H1 (cell line): ENCODE measurements at regions not wholly inside any gene's neighbourhood (a gene's known extent, or its start where the extent isn't known, plus 50 kb on each side); places are given as distances from the start of the nearest gene placed in this dataset.

Source experiments
- CTCF ChIA-PET: fragments of 300-600 bp; sonication (Branson Sonifier 250); formaldehyde crosslinking; loops from one replicate; lab custom pipeline; 2021; ENCODE audit not compliant: partially characterized antibody; lab: Charles Lee
- POLR2A ChIA-PET: fragments of 300-600 bp; sonication (Branson Sonifier 250); formaldehyde crosslinking; loops from one replicate; lab custom pipeline; 2021; ENCODE audit warnings: inconsistent platforms; ENCODE audit not compliant: partially characterized antibody; lab: Charles Lee
- DNase-seq, 2 experiments: peaks; one replicate each; pipeline versions ENCODE4 v3.0.0 to v3.0.0-alpha.2; 2010 to 2022; ENCODE audit warnings: low spot score in 2 of 2, low read depth in 1 of 2, mixed read lengths in 1 of 2
- FAIRE-seq: peaks from 2 replicates; lab custom pipeline; 2011; peaks lifted over from hg19 to GRCh38; lab: Jason Lieb, UNC
- H2AFZ ChIP-seq: 2 replicates; pipeline ENCODE4 v1.8.1; 2012; ENCODE audit warnings: low read length, inconsistent platforms
- H2AK5ac ChIP-seq: 2 replicates; pipeline ENCODE4 v1.6.1; 2013; ENCODE audit warnings: low read depth, low read length
- H2BK120ac ChIP-seq: replicated peaks from 2 replicates; pipeline ENCODE3; 2013; ENCODE audit warnings: low read depth, low read length, inconsistent platforms
- H2BK12ac ChIP-seq: 2 replicates; pipeline ENCODE4 v1.6.1; 2013; ENCODE audit warnings: low read depth, low read length
- H2BK15ac ChIP-seq: 2 replicates; pipeline ENCODE4 v1.6.1; 2013; ENCODE audit warnings: low read length
- H2BK20ac ChIP-seq: 2 replicates; pipeline ENCODE4 v1.6.1; 2013; ENCODE audit warnings: low read length
- H2BK5ac ChIP-seq: 2 replicates; pipeline ENCODE4 v1.6.1; 2013; ENCODE audit warnings: low read depth, low read length
- H3K14ac ChIP-seq: 2 replicates; pipeline ENCODE4 v1.6.1; 2013; ENCODE audit warnings: inconsistent platforms; ENCODE audit not compliant: insufficient read length
- H3K18ac ChIP-seq: 2 replicates; pipeline ENCODE4 v1.6.1; 2013; ENCODE audit warnings: low read length; ENCODE audit errors: extremely low read depth
- H3K23ac ChIP-seq: 2 replicates; pipeline ENCODE4 v1.6.1; 2013; ENCODE audit warnings: inconsistent platforms; ENCODE audit not compliant: insufficient read length
- H3K23me2 ChIP-seq: 2 replicates; pipeline ENCODE4 v1.6.1; 2013; ENCODE audit warnings: low read depth, low read length
- H3K27ac ChIP-seq: 2 replicates; pipeline ENCODE4 v1.6.1; 2011; ENCODE audit warnings: low read depth, low read length, inconsistent platforms
- H3K27me3 ChIP-seq, 4 experiments: replicated peaks in 1 of 4; 1 replicate in 1 of 4; 2 replicates in 3 of 4; pipeline versions ENCODE4 v1.6.1 to v1.8.1; 2011 to 2013; ENCODE audit warnings: low read length in 3 of 4, mild to moderate bottlenecking in 3 of 4, inconsistent platforms in 2 of 4, mixed read lengths in 2 of 4, moderate library complexity in 1 of 4; ENCODE audit not compliant: control insufficient read depth in 3 of 4, insufficient read depth in 3 of 4; ENCODE audit errors: extremely low read depth in 1 of 4
- H3K36me3 ChIP-seq, 4 experiments: 2 replicates each; pipeline versions ENCODE4 v1.6.1 to v1.8.1; 2011 to 2013; ENCODE audit warnings: mild to moderate bottlenecking in 4 of 4, low read length in 3 of 4, moderate library complexity in 2 of 4, control low read depth in 1 of 4, inconsistent platforms in 1 of 4; ENCODE audit not compliant: insufficient read depth in 4 of 4, control insufficient read depth in 2 of 4
- H3K4ac ChIP-seq: replicated peaks from 2 replicates; pipeline ENCODE3; 2013; ENCODE audit warnings: low read length, low read depth, mixed read lengths, inconsistent platforms; ENCODE audit not compliant: insufficient read length
- H3K4me1 ChIP-seq, 4 experiments: replicated peaks in 1 of 4; 1 replicate in 1 of 4; 2 replicates in 3 of 4; pipeline versions ENCODE4 v1.6.1 to v1.8.1; 2011 to 2013; ENCODE audit warnings: low read length in 3 of 4, inconsistent platforms in 2 of 4, mixed read lengths in 1 of 4; ENCODE audit not compliant: insufficient read depth in 4 of 4, control insufficient read depth in 3 of 4
- H3K4me2 ChIP-seq, 2 experiments: 2 replicates each; pipeline versions ENCODE4 v1.6.1 to v1.8.1; 2011 to 2013; ENCODE audit warnings: low read depth in 2 of 2, low read length in 2 of 2, control low read depth in 1 of 2, inconsistent platforms in 1 of 2, mild to moderate bottlenecking in 1 of 2; ENCODE audit not compliant: insufficient read depth in 1 of 2
- H3K4me3 ChIP-seq, 4 experiments: fragments of 200-600, 300-600 bp in 1 of 4; sonication (generic), shearing (Covaris generic), sonication (Bioruptor Twin) in 1 of 4; 2 replicates each; pipeline versions ENCODE4 v1.5.1 to v1.8.1; 2011 to 2016; ENCODE audit warnings: low read length in 4 of 4, low read depth in 3 of 4, control low read depth in 2 of 4, inconsistent platforms in 2 of 4, mild to moderate bottlenecking in 2 of 4, mixed read lengths in 1 of 4, moderate library complexity in 1 of 4; ENCODE audit not compliant: insufficient read depth in 2 of 4; ENCODE audit errors: extremely low read depth in 1 of 4
- H3K56ac ChIP-seq: replicated peaks from 2 replicates; pipeline ENCODE3; 2013; ENCODE audit warnings: low read depth, mild to moderate bottlenecking, mixed read lengths, low read length, inconsistent platforms; ENCODE audit not compliant: insufficient read length
- H3K79me1 ChIP-seq: 2 replicates; pipeline ENCODE4 v1.6.1; 2013; ENCODE audit warnings: low read depth, low read length, control low read depth
- H3K79me2 ChIP-seq, 2 experiments: 2 replicates each; pipeline versions ENCODE4 v1.6.1 to v1.8.1; 2012 to 2013; ENCODE audit warnings: low read length in 2 of 2, mild to moderate bottlenecking in 2 of 2, inconsistent platforms in 1 of 2; ENCODE audit not compliant: insufficient read depth in 2 of 2, control insufficient read depth in 1 of 2
- H3K9ac ChIP-seq, 4 experiments: replicated peaks in 1 of 4; 1 replicate in 1 of 4; 2 replicates in 3 of 4; pipeline versions ENCODE4 v1.6.1 to v1.8.1; 2011 to 2013; ENCODE audit warnings: low read depth in 3 of 4, low read length in 3 of 4, control low read depth in 2 of 4, mild to moderate bottlenecking in 2 of 4, moderate library complexity in 2 of 4, inconsistent platforms in 1 of 4; ENCODE audit errors: extremely low read depth in 1 of 4
- H3K9me3 ChIP-seq, 2 experiments: 2 replicates each; pipeline versions ENCODE4 v1.6.1 to v1.8.1; 2012 to 2013; ENCODE audit warnings: mild to moderate bottlenecking in 2 of 2, moderate library complexity in 2 of 2, control low read depth in 1 of 2, inconsistent platforms in 1 of 2, low read depth in 1 of 2, low read length in 1 of 2, mixed read lengths in 1 of 2; ENCODE audit not compliant: insufficient read depth in 2 of 2
- H4K20me1 ChIP-seq, 2 experiments: replicated peaks in 1 of 2; 2 replicates each; pipeline versions ENCODE3 to v1.8.1; 2011 to 2013; ENCODE audit warnings: inconsistent platforms in 2 of 2, low read length in 2 of 2, mild to moderate bottlenecking in 1 of 2; ENCODE audit not compliant: insufficient read depth in 2 of 2, control insufficient read depth in 1 of 2
- H4K5ac ChIP-seq: 2 replicates; pipeline ENCODE4 v1.6.1; 2013; ENCODE audit warnings: low read length, low read depth, mixed read lengths, inconsistent platforms; ENCODE audit not compliant: insufficient read length
- H4K8ac ChIP-seq: 2 replicates; pipeline ENCODE4 v1.8.0; 2013; ENCODE audit warnings: mild to moderate bottlenecking, moderate library complexity, low read length, inconsistent platforms; ENCODE audit not compliant: insufficient read depth; ENCODE audit errors: extremely low read depth
- H4K91ac ChIP-seq: replicated peaks from 2 replicates; pipeline ENCODE3; 2013; ENCODE audit warnings: low read length, mixed read lengths, inconsistent platforms; ENCODE audit not compliant: insufficient read length
- BACH1 ChIP-seq: IDR thresholded peaks from 2 replicates; pipeline ENCODE4 v1.6.1; 2012; ENCODE audit warnings: low read length, improper control_type of control experiment
- EGR1 ChIP-seq: IDR thresholded peaks from 2 replicates; pipeline ENCODE4 v1.6.1; 2011; ENCODE audit warnings: low read depth, low read length, borderline replicate concordance
- GTF2F1 ChIP-seq: IDR thresholded peaks from 2 replicates; pipeline ENCODE4 v1.6.1; 2012; ENCODE audit warnings: low read depth, low read length, improper control_type of control experiment, borderline replicate concordance
- HDAC2 ChIP-seq, 2 experiments: fragments of 300-600 bp in 1 of 2; sonication (generic) in 1 of 2; IDR thresholded peaks; 2 replicates each; pipeline ENCODE4 v1.6.1; 2011 to 2012; ENCODE audit warnings: low read depth in 2 of 2, low read length in 2 of 2, mild to moderate bottlenecking in 2 of 2, moderate library complexity in 2 of 2, borderline replicate concordance in 1 of 2, inconsistent platforms in 1 of 2
- JUND ChIP-seq: IDR thresholded peaks from 2 replicates; pipeline ENCODE4 v1.6.1; 2011; ENCODE audit warnings: mild to moderate bottlenecking, improper control_type of control experiment, low read length
- RAD21 ChIP-seq, 2 experiments: IDR thresholded peaks in 1 of 2; conservative IDR thresholded peaks in 1 of 2; 2 replicates each; pipeline ENCODE4 v1.6.1; 2011; ENCODE audit warnings: low read depth in 2 of 2, low read length in 2 of 2, improper control_type of control experiment in 1 of 2, inconsistent platforms in 1 of 2, mild to moderate bottlenecking in 1 of 2, moderate library complexity in 1 of 2
- RBBP5 ChIP-seq: IDR thresholded peaks from 2 replicates; pipeline ENCODE4 v1.7.1; 2012; ENCODE audit warnings: low read depth, mild to moderate bottlenecking, inconsistent platforms, low read length, moderate library complexity, borderline replicate concordance
- RFX5 ChIP-seq: IDR thresholded peaks from 2 replicates; pipeline ENCODE4 v1.6.1; 2011; ENCODE audit warnings: low read depth, low read length, improper control_type of control experiment, borderline replicate concordance
- RXRA ChIP-seq: IDR thresholded peaks from 2 replicates; pipeline ENCODE4 v1.6.1; 2011; ENCODE audit warnings: low read depth, mild to moderate bottlenecking, low read length, moderate library complexity; ENCODE audit not compliant: insufficient read depth
- SP1 ChIP-seq: IDR thresholded peaks from 2 replicates; pipeline ENCODE4 v1.6.1; 2011; ENCODE audit warnings: low read depth, low read length
- SP2 ChIP-seq: IDR thresholded peaks from 2 replicates; pipeline ENCODE4 v1.6.1; 2012; ENCODE audit warnings: mild to moderate bottlenecking, low read length, inconsistent platforms
- TAF1 ChIP-seq: IDR thresholded peaks from 2 replicates; pipeline ENCODE4 v1.6.1; 2011; ENCODE audit warnings: mild to moderate bottlenecking, low read depth, low read length
- TAF7 ChIP-seq: optimal IDR thresholded peaks from 2 replicates; pipeline ENCODE3; 2011; ENCODE audit warnings: low read depth, mild to moderate bottlenecking, inconsistent platforms, low read length, moderate library complexity, borderline replicate concordance
- ZNF274 ChIP-seq: IDR thresholded peaks from 2 replicates; pipeline ENCODE4 v1.7.0; 2012; ENCODE audit warnings: low read length, borderline replicate concordance; ENCODE audit errors: extremely low read depth
- WGBS, 2 experiments: shearing (Covaris generic) in 1 of 2; methylation state at CpG; one replicate each; pipeline versions ENCODE4 v1.1.6 to v1.1.7; 2013 to 2015; ENCODE audit warnings: low lambda C conversion rate in 2 of 2, mixed read lengths in 2 of 2, inconsistent platforms in 1 of 2, low coverage in 1 of 2, missing lambda C conversion rate in 1 of 2; ENCODE audit not compliant: insufficient replicate concordance in 2 of 2, insufficient coverage in 1 of 2, insufficient read length in 1 of 2; ENCODE audit errors: extremely low coverage in 1 of 2, missing lambda C conversion rate in 1 of 2; 5-methylcytosine and 5-hydroxymethylcytosine counted together
- TF ChIP-seq, protein P1 (sequence below): IDR thresholded peaks from 2 replicates; pipeline ENCODE4 v1.6.1; 2012; ENCODE audit warnings: inconsistent platforms

GRCh38 chr3:70824078-70824477 is 511.6 kb upstream of the MDFIC2 start:
- Histone ChIP-seq H2BK20ac (peak overlapping the region; percentile 16; the same call in 1 of the 2 replicates), H3K79me1 (no peaks in the 10 kb centered on the region), H4K8ac (no peak overlapping the region), H3K18ac (no peak overlapping the region), H3K14ac (no peak overlapping the region), H2AFZ (no peak overlapping the region), H3K23me2 (no peaks in the 10 kb centered on the region), H4K5ac (no peak overlapping the region), H3K4ac (no peak overlapping the region), H3K4me2 (no peak overlapping the region), H3K4me3 (no peak overlapping the region), H3K9me3 (no peaks in the 10 kb centered on the region), H3K27ac (no peak overlapping the region), H2BK15ac (no peak overlapping the region), H3K79me2 (no peaks in the 10 kb centered on the region), H3K36me3 (no peaks in the 10 kb centered on the region), H3K9ac (no peak overlapping the region), H3K27me3 (no peaks in the 10 kb centered on the region), H4K91ac (no peak overlapping the region), H2BK120ac (no peak overlapping the region), H3K56ac (no peak overlapping the region), H2BK12ac (no peak overlapping the region), H3K23ac (no peak overlapping the region), H2BK5ac (no peak overlapping the region), H4K20me1 (no peaks in the 10 kb centered on the region), H3K4me1 (no peaks in the 10 kb centered on the region), H2AK5ac (no peak overlapping the region)
- ChIA-PET POLR2A (no interaction called here), CTCF (no interaction called here)
- no peak for DNase-seq
- FAIRE-seq, result peak; percentile 32
- WGBS, 2 experiments, result 92% methylated on average over 2 of the region's 2 CpGs; no CpG with 5 or more reads in 1 of the 2 experiments
- TF ChIP-seq SP1, result no peak
- no peak for TF ChIP-seq TAF7
- no peak for TF ChIP-seq BACH1
- TF ChIP-seq HDAC2 (IDR thresholded peaks at IDR 0.05; ENCODE audit: borderline replicate concordance in 1 of 2, low read depth in 2 of 2, low read length in 2 of 2), result no peak
- no peak for TF ChIP-seq RXRA
- TF ChIP-seq, protein P1, sequence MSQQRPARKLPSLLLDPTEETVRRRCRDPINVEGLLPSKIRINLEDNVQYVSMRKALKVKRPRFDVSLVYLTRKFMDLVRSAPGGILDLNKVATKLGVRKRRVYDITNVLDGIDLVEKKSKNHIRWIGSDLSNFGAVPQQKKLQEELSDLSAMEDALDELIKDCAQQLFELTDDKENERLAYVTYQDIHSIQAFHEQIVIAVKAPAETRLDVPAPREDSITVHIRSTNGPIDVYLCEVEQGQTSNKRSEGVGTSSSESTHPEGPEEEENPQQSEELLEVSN, result no peak
- TF ChIP-seq JUND, result no peak
- no peak for TF ChIP-seq RBBP5
- TF ChIP-seq GTF2F1, result no peak
- TF ChIP-seq RAD21 (IDR thresholded peaks at IDR 0.05 in 1 of 2, conservative IDR thresholded peaks at IDR 0.05 in 1 of 2; ENCODE audit: low read depth in 2 of 2, low read length in 2 of 2), result no peak
- no peak for TF ChIP-seq RFX5
- TF ChIP-seq TAF1, result no peak
- no peak for TF ChIP-seq EGR1
- no peak for TF ChIP-seq ZNF274
- no peak for TF ChIP-seq SP2
